ENCODE measurements at regions not wholly inside any gene's neighbourhood (a gene's known extent, or its start where the extent isn't known, plus 50 kb on each side); places are given as distances from the start of the nearest gene placed in this dataset.

DNA sequence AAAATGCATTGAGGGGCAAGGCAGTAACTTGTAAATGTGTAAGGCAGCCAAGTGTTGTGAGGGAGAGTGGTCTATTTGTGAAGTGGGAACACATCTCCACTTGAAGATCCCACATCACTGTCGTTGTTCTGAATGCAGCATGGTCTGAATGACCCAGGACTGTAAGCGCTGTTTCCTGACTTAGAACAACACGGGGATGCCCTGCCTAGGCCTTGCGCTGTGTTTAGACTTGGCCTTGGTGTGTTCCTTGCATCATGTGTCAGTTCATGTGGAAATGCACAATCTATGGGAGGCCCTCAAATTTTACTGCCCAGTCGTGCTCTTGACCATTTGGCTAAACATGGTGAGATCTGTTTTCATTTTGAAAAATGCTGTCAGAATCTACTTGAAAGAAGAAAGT, 205.1 kb downstream of the SOX11 start:
- no peak for TF ChIP-seq NFRKB (IDR thresholded peaks at IDR 0.05)
- no peak for TF ChIP-seq ZNF703 (CRISPR knock-in tag; IDR thresholded peaks at IDR 0.05; ENCODE audit: borderline replicate concordance)
- no TSS peak for BruUV-seq (replicated peaks)
- Histone ChIP-seq H2AFZ (ENCODE audit: low read length) (no peak overlapping the region), H3K27ac (ENCODE audit: extremely low read length, insufficient read depth, low read length) (no peak overlapping the region), H3K79me2 (ENCODE audit: insufficient read depth, low read length) (no peaks in the 10 kb centered on the region), H3K4me2 (ENCODE audit: low read depth, low read length) (no peak overlapping the region), H3K4me3 (replicated peaks in 1 of 3; ENCODE audit: insufficient read depth in 1 of 3, low read depth in 2 of 3, low read length in 3 of 3) (no peak overlapping the region), H3K27me3 (ENCODE audit: control insufficient read depth in 1 of 2, insufficient read depth in 2 of 2, low read length in 2 of 2) (no peaks in the 10 kb centered on the region), H3K4me1 (ENCODE audit: insufficient read depth, low read length) (no peaks in the 10 kb centered on the region), H3K9ac (ENCODE audit: insufficient read depth, low read depth, low read length) (no peak overlapping the region), H3K9me3 (ENCODE audit: low read length) (peaks cover 49% of the 10 kb centered on the region), H4K20me1 (ENCODE audit: insufficient read depth, low read length) (no peaks in the 10 kb centered on the region), H3K36me3 (replicated peaks in 1 of 2; ENCODE audit: control insufficient read depth in 1 of 2, insufficient read depth in 2 of 2, low read length in 2 of 2) (no peaks in the 10 kb centered on the region)
- intact Hi-C loops (cut with micrococcal nuclease; ENCODE audit: unreplicated experiment) = no loop called here
- DNase-seq (ENCODE audit: low spot score) (no peak), ATAC-seq (no peak), FAIRE-seq (no peak)
- POLR2A ChIA-PET = no interaction called here
- CTCF ChIA-PET (ENCODE audit: low intra/inter-chr PET ratio, low total read pairs) = no interaction called here
- in situ Hi-C loops (cut with HindIII; ENCODE audit: extremely low pct_ligation_motif_present, low pct_unique_long_range_greater_than_20kb) = no loop called here
- WGBS (ENCODE audit: low lambda C conversion rate) = 23% methylated on average over 5 of the region's 5 CpGs

DNA sequence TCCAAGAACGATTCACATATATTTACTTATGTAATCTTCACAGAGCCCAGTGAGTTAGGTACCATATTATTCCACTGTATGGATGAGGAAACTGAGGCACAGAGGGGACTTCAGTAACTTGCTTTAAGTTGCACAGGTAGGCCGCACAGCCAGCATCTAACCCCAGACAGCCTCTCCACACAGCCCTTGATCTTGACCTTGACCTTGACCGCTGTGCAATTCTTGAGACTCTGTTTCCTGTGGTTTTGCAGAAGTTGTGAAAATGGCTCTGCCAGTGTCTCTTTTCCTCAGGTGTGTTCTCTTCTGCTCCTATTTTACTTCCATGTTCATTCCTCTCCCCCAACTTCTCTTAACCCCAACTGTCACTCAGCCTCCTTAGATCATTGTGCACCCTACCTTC, 206.5 kb downstream of the SOX11 start:
- no peak overlapping the region for H3K27ac ChIP-seq (ENCODE audit: extremely low read length, insufficient read depth, low read length)
- no peaks in the 10 kb centered on the region for H3K79me2 ChIP-seq (ENCODE audit: insufficient read depth, low read length)
- no peak for DNase-seq (ENCODE audit: low spot score)
- H2AFZ ChIP-seq (ENCODE audit: low read length) = no peak overlapping the region
- H3K9me3 ChIP-seq (ENCODE audit: low read length) = peaks cover 53% of the 10 kb centered on the region
- BruUV-seq (replicated peaks) = no TSS peak
- H3K4me3 ChIP-seq (replicated peaks in 1 of 3; ENCODE audit: insufficient read depth in 1 of 3, low read depth in 2 of 3, low read length in 3 of 3) = no peak overlapping the region
- FAIRE-seq = no peak
- 13% methylated on average over 3 of the region's 3 CpGs for WGBS (ENCODE audit: low lambda C conversion rate)
- no peak for ATAC-seq
- no peak overlapping the region for H3K4me2 ChIP-seq (ENCODE audit: low read depth, low read length)
- H3K4me1 ChIP-seq (ENCODE audit: insufficient read depth, low read length) = no peaks in the 10 kb centered on the region
- in situ Hi-C loops (cut with HindIII; ENCODE audit: extremely low pct_ligation_motif_present, low pct_unique_long_range_greater_than_20kb) (no loop called here), intact Hi-C loops (cut with micrococcal nuclease; ENCODE audit: unreplicated experiment) (no loop called here)
- ChIA-PET POLR2A (no interaction called here), CTCF (ENCODE audit: low intra/inter-chr PET ratio, low total read pairs) (no interaction called here)
- no peaks in the 10 kb centered on the region for H4K20me1 ChIP-seq (ENCODE audit: insufficient read depth, low read length)
- no peaks in the 10 kb centered on the region for H3K27me3 ChIP-seq (ENCODE audit: control insufficient read depth in 1 of 2, insufficient read depth in 2 of 2, low read length in 2 of 2)
- no peak overlapping the region for H3K9ac ChIP-seq (ENCODE audit: insufficient read depth, low read depth, low read length)
- H3K36me3 ChIP-seq (replicated peaks in 1 of 2; ENCODE audit: control insufficient read depth in 1 of 2, insufficient read depth in 2 of 2, low read length in 2 of 2) = no peaks in the 10 kb centered on the region
- TF ChIP-seq PAX8 (CRISPR knock-in tag; IDR thresholded peaks at IDR 0.05; ENCODE audit: borderline replicate concordance) (no peak), CREM (IDR thresholded peaks at IDR 0.05) (no peak), CREM (CRISPR knock-in tag; IDR thresholded peaks at IDR 0.05) (no peak), RBAK (CRISPR knock-in tag; IDR thresholded peaks at IDR 0.05) (no peak), GPN1 (CRISPR knock-in tag; IDR thresholded peaks at IDR 0.05; ENCODE audit: borderline replicate concordance) (no peak), TEAD3 (CRISPR knock-in tag; optimal IDR thresholded peaks at IDR 0.05; ENCODE audit: borderline replicate concordance) (no peak)

Measured in HepG2 (cell line).